A673 (cell line): ENCODE measurements at regions not wholly inside any gene's neighbourhood (a gene's known extent, or its start where the extent isn't known, plus 50 kb on each side); places are given as distances from the start of the nearest gene placed in this dataset.

ENCODE experiments used
- BruUV-seq: library from RNA; stranded (reverse); fragments of 400-500 nt; replicated peaks from 2 replicates; lab custom pipeline; 2021; lab: Mats Ljungman, UMichigan
- CTCF ChIA-PET: fragments of 300-600 bp; sonication (Branson Sonifier 250); formaldehyde crosslinking; loops from one replicate; lab custom pipeline; 2022; ENCODE audit warnings: antibody characterized with exemption; lab: Charles Lee
- POLR2A ChIA-PET: fragments of 300-600 bp; sonication (Branson Sonifier 250); formaldehyde crosslinking; loops from one replicate; lab custom pipeline; 2022; ENCODE audit warnings: antibody characterized with exemption; ENCODE audit not compliant: low non-redundant PET; lab: Charles Lee
- DNase-seq: peaks from one replicate; pipeline ENCODE4 v3.0.0-alpha.2; 2015; ENCODE audit warnings: low spot score
- H3K27ac ChIP-seq: fragments of 200-600 bp; sonication (generic); 2 replicates; pipeline ENCODE4 v1.5.1; 2016; ENCODE audit warnings: mixed run types, low read depth, mild to moderate bottlenecking, mixed read lengths, antibody characterized with exemption, low read length; ENCODE audit not compliant: poor library complexity, severe bottlenecking
- H3K27me3 ChIP-seq: fragments of 200-600 bp; sonication (generic); replicated peaks from 2 replicates; pipeline ENCODE4 v1.6.1; 2017; ENCODE audit warnings: mixed run types, low read depth, mild to moderate bottlenecking, mixed read lengths, antibody characterized with exemption, low read length; ENCODE audit not compliant: insufficient read depth, poor library complexity
- H3K36me3 ChIP-seq: fragments of 200-600 bp; sonication (generic); 2 replicates; pipeline ENCODE4 v1.6.1; 2016; ENCODE audit warnings: mixed run types, mild to moderate bottlenecking, mixed read lengths, antibody characterized with exemption, low read length; ENCODE audit not compliant: insufficient read depth, poor library complexity, severe bottlenecking
- H3K4me1 ChIP-seq: fragments of 200-600 bp; sonication (generic); 2 replicates; pipeline ENCODE4 v1.6.1; 2017; ENCODE audit warnings: mixed run types, mild to moderate bottlenecking, mixed read lengths, antibody characterized with exemption, low read length; ENCODE audit not compliant: insufficient read depth, poor library complexity, severe bottlenecking
- H3K4me3 ChIP-seq: fragments of 200-600 bp; sonication (generic); 2 replicates; pipeline ENCODE4 v1.5.1; 2016; ENCODE audit warnings: low read depth, mixed run types, mild to moderate bottlenecking, mixed read lengths, low read length; ENCODE audit not compliant: poor library complexity, severe bottlenecking
- H3K9me3 ChIP-seq: fragments of 200-600 bp; sonication (generic); 2 replicates; pipeline ENCODE4 v1.6.1; 2016; ENCODE audit warnings: mixed run types, low read depth, mild to moderate bottlenecking, mixed read lengths, antibody characterized with exemption, low read length; ENCODE audit not compliant: poor library complexity, severe bottlenecking
- EZH2 ChIP-seq: fragments of 200-600 bp; sonication (generic); IDR thresholded peaks from 2 replicates; pipeline ENCODE4 v1.6.1; 2017; ENCODE audit warnings: borderline replicate concordance, low read depth, mild to moderate bottlenecking, mixed read lengths, antibody characterized with exemption, low read length; ENCODE audit not compliant: poor library complexity, severe bottlenecking
- intact Hi-C: fragments of 100-400 bp; cut with micrococcal nuclease; formaldehyde crosslinking; loops from one replicate; pipeline ENCODE4 v1.10.0; 2022; ENCODE audit not compliant: unreplicated experiment
- TF ChIP-seq, protein P1 (sequence below): fragments of 300-800, 200-600 bp; sonication (generic); conservative IDR thresholded peaks from 2 replicates; pipeline ENCODE4 v1.5.1; 2017; ENCODE audit warnings: low read depth, mild to moderate bottlenecking, antibody characterized with exemption, low read length, moderate library complexity, mixed read lengths

DNA sequence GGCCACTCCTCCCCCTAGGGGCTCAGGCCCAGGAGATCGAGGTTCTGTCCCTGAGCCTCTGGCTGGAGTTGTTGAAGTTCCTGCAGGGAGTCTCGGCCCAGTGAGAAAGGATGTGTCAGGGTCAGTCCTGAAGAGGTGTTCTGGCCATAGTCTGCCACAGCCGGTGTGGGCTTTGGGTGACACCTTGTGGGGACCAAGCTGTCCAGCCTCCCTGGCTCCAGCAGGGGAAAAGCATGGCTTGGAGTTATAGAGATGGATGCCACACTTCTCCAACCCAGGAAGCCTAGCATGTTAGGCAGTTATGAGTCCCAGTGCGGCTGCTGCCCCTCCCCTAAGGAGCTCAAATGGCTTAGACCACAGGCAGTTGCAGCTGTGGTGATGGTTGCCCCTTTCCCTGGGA is 945.6 kb upstream of the GBE1 start:
- H3K4me1 ChIP-seq, result no peaks in the 10 kb centered on the region
- no TSS peak for BruUV-seq
- TF ChIP-seq, protein P1, sequence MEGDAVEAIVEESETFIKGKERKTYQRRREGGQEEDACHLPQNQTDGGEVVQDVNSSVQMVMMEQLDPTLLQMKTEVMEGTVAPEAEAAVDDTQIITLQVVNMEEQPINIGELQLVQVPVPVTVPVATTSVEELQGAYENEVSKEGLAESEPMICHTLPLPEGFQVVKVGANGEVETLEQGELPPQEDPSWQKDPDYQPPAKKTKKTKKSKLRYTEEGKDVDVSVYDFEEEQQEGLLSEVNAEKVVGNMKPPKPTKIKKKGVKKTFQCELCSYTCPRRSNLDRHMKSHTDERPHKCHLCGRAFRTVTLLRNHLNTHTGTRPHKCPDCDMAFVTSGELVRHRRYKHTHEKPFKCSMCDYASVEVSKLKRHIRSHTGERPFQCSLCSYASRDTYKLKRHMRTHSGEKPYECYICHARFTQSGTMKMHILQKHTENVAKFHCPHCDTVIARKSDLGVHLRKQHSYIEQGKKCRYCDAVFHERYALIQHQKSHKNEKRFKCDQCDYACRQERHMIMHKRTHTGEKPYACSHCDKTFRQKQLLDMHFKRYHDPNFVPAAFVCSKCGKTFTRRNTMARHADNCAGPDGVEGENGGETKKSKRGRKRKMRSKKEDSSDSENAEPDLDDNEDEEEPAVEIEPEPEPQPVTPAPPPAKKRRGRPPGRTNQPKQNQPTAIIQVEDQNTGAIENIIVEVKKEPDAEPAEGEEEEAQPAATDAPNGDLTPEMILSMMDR, result no peak
- no peak for TF ChIP-seq EZH2
- intact Hi-C loops, result no loop called here
- H3K4me3 ChIP-seq, result no peak overlapping the region
- no peak for DNase-seq
- no peaks in the 10 kb centered on the region for H3K36me3 ChIP-seq
- ChIA-PET POLR2A (no interaction called here), CTCF (no interaction called here)
- no peaks in the 10 kb centered on the region for H3K9me3 ChIP-seq
- H3K27me3 ChIP-seq, result no peaks in the 10 kb centered on the region
- H3K27ac ChIP-seq, result no peak overlapping the region

DNA sequence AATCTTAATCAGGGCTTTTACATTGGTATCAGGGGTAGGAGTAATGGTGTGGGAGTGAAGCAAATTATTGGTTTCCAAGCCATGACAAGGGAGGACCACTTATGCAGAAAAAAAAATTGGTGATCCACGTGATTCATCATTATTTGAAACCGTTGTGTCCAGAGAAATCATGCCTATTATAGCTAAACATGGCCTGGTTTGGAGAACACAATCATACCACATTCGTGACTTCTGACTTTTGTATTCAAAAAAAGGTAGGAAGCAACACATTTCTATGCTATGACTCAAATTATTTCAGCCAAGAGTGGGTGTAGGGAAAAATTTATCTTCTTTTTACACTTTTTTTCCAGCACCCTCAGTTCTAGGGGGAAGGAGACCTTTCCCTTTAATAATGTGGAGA is 924.3 kb upstream of the GBE1 start:
- Histone ChIP-seq H3K27me3 (no peaks in the 10 kb centered on the region), H3K9me3 (peaks cover 3% of the 10 kb centered on the region), H3K4me1 (no peaks in the 10 kb centered on the region), H3K27ac (no peak overlapping the region), H3K36me3 (no peaks in the 10 kb centered on the region), H3K4me3 (no peak overlapping the region)
- ChIA-PET CTCF (no interaction called here), POLR2A (no interaction called here)
- no peak for TF ChIP-seq EZH2
- TF ChIP-seq, protein P1, result no peak
- intact Hi-C loops, result no loop called here
- BruUV-seq, result no TSS peak
- DNase-seq, result no peak

DNA sequence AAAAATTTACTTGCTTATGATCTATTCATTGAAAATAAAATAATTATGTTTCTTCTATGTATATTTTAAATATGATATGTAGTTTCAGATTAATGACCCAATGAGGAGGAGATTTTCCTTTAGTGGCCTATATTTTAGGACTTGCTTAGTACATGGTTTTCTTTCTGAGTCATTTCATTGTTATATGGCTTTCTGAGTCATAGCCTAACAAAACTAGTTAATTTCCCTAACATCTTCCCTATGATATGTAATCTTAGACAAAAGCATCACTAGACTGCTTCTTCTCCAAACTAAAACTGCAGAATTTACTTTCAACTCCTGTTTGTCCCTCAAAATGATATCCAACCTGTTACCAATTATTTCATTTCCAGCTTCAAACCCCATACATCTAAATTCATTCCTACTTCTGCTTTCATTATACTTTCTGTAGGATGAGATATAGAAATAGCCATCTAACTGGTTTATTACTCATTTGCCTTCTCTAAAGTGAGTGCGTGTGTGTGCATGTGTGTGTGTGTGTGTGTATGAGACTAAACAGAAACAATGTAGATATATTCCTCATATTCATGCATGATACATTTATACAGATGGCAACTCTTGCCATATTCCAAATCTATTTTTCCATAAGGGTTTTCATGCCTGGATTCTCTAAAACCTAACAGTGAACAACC is 915.0 kb upstream of the GBE1 start:
- no peaks in the 10 kb centered on the region for H3K27me3 ChIP-seq
- intact Hi-C loops, result no loop called here
- H3K9me3 ChIP-seq, result no peaks in the 10 kb centered on the region
- H3K4me3 ChIP-seq, result no peak overlapping the region
- no peak for TF ChIP-seq EZH2
- TF ChIP-seq, protein P1, result no peak
- DNase-seq, result no peak
- H3K4me1 ChIP-seq, result no peaks in the 10 kb centered on the region
- BruUV-seq, result no TSS peak
- ChIA-PET POLR2A (no interaction called here), CTCF (no interaction called here)
- no peaks in the 10 kb centered on the region for H3K36me3 ChIP-seq
- H3K27ac ChIP-seq, result no peak overlapping the region
